GM19239 (cell line): ENCODE measurements at regions not wholly inside any gene's neighbourhood (a gene's known extent, or its start where the extent isn't known, plus 50 kb on each side); places are given as distances from the start of the nearest gene placed in this dataset.
"Not testable (repeated sequence)": the region's sequence is repeated elsewhere in the genome, so short reads cannot be mapped to it uniquely, and the experiment has no call there.

ENCODE experiments used
- DNase-seq: peaks from one replicate; pipeline ENCODE4 v3.0.0; 2011; ENCODE audit warnings: low spot score; ENCODE audit not compliant: insufficient read length
- FAIRE-seq: peaks from 2 replicates; lab custom pipeline; 2011; peaks lifted over from hg19 to GRCh38; lab: Jason Lieb, UNC

DNA sequence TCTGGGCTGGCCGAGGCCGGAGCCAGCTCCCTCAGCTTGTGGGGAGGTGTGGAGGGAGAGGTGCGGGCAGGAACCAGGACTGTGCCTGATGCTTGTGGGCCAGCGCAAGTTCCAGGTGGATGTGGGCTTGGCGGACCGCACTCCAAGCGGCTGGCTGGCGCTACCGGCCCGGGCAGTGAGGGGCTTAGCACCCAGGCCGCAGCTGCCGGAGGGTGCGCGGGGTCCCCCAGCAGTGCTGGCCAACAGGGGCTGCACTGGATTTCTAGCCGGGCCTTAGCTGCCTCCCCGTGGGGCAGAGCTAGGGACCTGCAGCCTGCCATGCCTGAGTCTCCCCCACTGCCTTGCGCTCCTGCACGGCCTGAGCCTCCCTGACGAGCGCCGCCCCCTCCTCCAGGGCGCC lies 242.8 kb downstream of the CCSER2 start:
- FAIRE-seq = no peak

DNA sequence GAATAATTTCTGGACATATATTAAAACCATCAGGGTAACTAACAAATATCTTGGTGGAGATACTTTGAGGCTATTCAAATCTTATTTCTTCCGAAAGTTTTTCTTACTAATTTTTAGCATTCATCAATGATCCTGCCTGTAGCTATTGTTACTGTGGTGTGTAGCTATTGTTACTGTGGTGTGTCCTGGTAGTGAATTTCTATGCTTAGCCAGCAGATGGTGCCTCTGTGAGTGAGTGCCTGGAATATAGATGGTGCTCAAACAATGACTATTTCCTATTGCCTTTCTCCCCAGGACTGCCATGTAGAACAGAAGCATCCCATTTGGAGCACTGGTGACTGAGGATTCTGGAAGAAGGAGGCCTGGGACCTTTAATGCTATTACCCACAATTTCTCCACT lies 245.7 kb downstream of the CCSER2 start:
- no peak for FAIRE-seq
- DNase-seq = no peak

More for the DNA sequence above, 242.8 kb downstream of the CCSER2 start:
- no peak for DNase-seq

DNA sequence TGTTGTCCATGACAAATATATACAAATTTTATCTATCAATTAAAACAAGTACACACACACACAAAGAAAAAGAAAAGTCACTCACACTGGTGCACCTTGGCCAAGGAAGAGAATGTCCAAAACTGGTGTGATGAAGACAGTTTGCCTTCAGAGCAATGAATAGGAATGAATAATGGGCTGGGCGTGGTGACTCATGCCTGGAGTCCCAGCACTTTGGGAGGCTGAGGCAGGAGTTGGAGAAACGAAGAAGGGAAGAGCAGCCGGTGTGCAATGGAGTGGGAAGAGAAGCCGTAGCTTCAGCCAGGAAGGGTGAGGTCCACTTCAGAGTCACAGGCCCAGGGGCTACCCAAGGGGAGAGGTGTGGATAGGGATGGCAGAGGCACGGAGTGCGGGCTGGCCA lies 253.6 kb downstream of the CCSER2 start:
- DNase-seq = no peak
- FAIRE-seq = no peak

- DNase-seq (no peak), FAIRE-seq (no peak)
Measured at GRCh38 chr10:84583501-84583900, 255.1 kb downstream of the CCSER2 start.

DNA sequence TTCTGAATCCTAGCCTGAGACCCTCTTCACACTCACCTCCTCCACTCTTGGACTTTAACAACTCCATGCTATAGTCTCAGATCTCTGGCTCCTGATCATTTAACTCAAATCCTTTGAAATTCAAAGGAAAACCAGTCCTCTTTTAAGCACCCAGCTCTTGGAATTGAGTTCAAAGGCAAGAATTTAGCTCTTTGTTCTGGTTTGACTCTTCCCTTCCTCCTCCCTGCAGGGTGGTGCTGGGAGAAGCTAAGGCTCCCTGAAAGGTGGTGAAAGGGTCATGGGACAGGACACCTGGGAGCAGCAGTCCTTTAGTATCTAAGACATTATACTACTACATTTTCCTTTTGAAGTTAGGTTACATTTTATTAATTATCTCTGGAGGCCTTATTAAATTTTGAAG lies 259.4 kb downstream of the CCSER2 start:
- DNase-seq (no peak), FAIRE-seq (no peak)

DNA sequence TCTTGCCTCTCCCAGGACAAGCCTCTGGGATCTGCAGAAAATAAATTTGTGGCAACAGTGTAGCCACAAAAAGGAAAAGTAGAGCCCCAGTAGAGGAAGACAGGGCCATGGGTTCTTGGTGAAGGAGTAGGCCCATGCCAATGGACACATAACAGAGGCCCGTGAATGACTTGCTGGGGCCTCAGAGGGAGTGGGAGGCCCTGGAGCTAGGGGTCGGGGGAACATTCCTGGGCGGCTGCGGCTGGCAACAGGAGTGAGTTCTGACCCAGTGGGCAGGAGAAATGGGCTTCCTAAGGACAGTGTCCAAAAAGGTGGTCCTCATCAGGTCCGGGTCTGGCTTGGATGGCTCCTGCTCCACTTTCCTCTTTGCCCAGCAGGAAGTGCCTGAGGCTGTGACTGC lies 260.0 kb downstream of the CCSER2 start:
- DNase-seq (no peak), FAIRE-seq (no peak)

DNA sequence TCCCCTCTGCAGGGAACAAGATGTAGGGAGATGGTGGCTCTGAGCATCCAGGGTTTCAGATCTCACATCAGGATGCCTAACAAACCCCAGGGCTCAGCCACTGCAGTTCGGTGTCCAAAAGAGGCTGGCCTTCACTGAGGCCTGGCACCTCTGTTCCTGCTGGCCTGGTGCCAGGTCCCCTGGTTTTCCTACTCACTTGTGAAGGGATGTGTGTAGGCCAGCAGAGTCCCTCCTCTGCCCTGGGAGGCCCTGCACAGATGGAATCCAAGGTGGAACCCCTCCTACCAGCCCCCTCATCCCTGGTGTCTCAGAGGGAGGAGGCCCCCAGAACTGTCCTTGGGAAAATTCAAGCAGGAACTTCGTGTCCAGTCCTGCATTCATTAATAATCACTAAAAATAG lies 260.6 kb downstream of the CCSER2 start:
- FAIRE-seq (no peak), DNase-seq (no peak)

- no peak for FAIRE-seq
- no peak for DNase-seq
Measured at GRCh38 chr10:84589526-84590205, 261.3 kb downstream of the CCSER2 start.

GRCh38 chr10:84590327-84591193 lies 262.2 kb downstream of the CCSER2 start:
- FAIRE-seq = no peak
- DNase-seq = no peak

GRCh38 chr10:84593506-84593905 lies 265.1 kb downstream of the CCSER2 start:
- DNase-seq (no peak), FAIRE-seq (no peak)

DNA sequence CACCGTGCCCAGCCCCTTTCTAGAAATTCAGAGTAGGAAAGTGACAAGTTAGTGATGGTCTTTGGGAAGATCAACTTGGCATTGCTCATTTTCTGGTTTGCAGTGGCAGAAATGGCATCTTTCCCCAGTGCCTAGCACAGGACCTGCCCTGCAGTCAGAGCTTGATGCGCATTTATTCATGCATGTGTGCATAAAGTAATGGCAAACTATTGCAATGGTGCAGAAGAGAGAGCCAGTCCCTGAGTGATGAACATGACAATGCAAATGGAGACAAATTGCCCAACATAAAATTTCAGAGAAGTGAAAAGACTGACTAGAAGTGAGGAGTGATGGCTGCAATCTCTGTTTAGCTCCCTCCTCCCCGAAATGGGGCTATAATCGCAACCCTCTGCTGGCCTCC lies 268.2 kb downstream of the CCSER2 start:
- DNase-seq (no peak), FAIRE-seq (no peak)

DNA sequence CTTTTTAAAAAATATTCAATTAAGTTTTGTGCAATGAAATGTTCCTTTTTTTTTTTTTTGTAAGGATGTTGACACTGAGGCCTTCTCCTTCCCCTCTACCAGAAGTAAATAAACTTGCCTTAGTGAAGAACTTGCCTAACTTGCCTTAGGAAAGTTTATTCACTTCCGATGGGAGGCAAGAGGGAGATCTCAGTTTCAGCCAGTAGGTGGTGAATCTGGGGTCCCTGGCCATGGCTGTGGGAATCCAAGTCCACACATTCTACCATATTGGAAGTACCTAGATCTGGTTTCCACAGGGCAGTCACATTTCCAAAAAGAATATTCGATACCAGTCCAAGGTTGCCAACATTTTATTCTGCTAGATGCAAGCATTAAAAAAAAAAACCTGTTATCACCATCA lies 270.9 kb downstream of the CCSER2 start:
- FAIRE-seq = no peak

GRCh38 chr10:84600947-84601346 lies 272.6 kb downstream of the CCSER2 start:
- DNase-seq (no peak), FAIRE-seq (no peak)

More for the DNA sequence above, 270.9 kb downstream of the CCSER2 start:
- no peak for DNase-seq

DNA sequence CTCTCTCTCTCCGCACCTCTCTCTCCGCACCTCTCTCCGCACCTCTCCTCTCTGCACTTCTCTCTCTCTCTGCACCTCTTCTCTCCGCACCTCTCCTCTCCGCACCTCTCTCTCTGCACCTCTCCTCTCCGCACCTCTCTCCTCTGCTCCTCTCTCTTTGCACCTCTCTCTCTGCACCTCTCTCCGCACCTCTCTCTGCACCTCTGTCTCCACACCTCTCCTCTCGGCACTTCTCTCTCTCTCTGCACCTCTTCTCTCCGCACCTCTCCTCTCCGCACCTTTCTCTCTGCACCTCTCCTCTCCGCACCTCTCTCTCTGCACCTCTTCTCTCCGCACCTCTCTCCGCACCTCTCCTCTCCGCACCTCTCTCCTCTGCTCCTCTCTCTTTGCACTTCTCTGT lies 274.2 kb downstream of the CCSER2 start:
- not testable (repeated sequence) for FAIRE-seq, DNase-seq

DNA sequence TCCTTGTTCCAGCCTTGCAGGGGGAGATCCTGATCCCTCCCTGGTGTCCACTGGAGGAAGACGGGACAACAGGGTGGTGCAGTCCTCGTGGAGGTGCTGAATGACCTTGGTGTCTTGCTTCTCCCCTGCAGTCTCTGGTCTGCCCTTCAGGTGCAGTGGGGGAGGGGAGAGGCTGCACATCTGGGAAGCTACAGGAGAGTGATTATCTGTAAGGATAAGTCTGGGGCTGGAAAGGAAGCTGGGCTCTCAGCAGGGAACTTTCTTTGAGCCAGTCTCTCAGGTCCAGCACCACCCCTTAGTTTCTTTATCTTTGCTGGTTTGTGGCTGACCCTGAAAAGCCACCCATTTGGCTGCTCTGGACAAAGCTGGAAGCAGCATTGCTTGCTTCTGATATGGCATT lies 275.6 kb downstream of the CCSER2 start:
- FAIRE-seq = no peak

GRCh38 chr10:84605802-84606201 lies 277.4 kb downstream of the CCSER2 start:
- no peak for DNase-seq
- no peak for FAIRE-seq

More for the DNA sequence above, 275.6 kb downstream of the CCSER2 start:
- no peak for DNase-seq

DNA sequence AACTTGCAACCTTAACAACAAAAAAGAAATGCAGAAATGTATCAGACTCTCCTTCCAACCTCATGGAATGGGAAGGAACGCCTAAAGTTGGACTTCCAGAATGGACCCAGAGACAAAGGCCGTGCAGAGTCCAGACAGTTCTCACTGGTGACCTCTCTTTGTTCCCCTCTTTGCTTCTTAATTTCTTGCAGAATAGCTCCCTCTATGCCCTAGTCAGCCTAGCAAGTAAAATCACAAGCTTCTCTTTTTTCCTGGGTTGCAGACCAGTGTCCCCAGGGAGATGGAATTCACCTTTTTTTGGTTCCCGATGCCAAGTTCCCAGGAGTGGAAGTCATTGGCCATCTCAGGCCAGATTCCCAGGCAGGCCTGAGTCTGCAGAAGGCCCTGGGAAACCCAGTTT lies 278.0 kb downstream of the CCSER2 start:
- no peak for FAIRE-seq
- no peak for DNase-seq

GRCh38 chr10:84607044-84607443 lies 278.7 kb downstream of the CCSER2 start:
- DNase-seq (no peak), FAIRE-seq (no peak)

DNA sequence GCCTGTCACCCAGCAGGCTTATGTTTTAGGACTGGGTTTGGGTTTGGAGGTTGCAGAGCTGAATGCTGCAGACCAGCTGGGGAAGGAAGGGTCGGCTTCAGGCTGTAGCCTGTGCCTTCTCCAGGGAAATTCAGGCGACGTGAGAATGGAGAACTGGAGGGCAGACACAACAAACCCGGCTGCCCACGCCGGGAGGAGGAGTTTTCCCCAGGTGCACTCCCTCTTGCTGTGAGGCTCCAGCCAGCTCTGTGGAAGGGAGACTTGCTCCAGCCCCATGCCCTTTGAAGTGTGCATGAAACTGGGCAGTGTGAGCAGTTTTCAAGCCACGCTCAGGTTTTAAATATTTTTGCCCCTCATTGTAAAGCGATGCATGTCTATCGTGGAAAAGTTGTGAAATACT lies 279.1 kb downstream of the CCSER2 start:
- DNase-seq = no peak

DNA sequence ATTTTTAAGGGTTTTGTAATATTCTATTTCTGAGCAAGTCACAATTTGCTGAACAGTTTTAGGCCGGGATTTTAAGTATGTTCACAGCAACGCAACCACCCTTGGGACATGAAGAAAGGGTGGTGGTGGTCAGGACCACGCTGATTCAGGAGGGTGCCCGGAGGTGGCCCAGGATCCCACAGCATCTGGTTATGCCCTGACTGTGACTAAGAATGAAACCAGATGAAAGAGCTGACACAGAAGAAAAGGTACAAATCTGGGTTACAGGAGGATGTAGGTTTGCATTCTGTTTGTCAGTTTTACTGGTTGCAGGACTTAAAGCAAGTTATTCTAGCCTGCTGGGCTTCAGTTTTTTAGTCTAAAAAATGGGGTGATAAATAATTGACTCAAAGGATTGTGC lies 279.7 kb downstream of the CCSER2 start:
- DNase-seq (no peak), FAIRE-seq (no peak)

More for the DNA sequence above, 279.1 kb downstream of the CCSER2 start:
- FAIRE-seq = no peak

DNA sequence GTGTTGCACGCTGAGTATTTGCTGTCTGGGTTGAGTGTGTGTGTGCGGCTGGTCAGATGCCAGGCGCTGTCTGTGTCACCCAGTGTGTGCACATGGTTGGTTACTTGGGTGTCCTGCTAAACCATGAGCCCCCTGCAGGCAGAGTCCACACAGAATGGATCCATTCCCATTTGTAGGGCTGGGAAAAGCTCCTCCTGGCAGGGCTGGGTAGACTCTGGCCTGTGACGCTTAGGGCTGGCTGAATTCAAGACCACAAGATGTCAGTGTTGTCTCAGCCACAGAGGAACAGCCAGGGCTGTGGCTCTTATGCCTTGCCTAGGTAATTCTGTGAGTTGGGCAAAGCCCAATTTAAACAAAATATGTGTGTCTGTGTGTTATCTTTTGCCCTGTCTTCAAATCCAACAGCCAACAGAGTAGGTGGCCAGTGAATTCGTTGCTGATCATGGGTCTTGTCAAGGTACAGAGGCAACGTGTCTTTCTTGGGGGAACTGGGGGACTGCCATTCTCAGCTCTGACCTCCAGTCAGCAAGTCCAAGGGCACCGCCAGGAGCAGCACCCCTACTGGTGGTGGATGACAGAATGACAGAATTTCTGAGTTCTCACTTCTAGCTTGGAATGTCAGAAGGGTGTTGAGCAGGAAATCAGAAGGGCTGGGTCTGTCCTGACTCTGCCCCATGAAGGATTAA lies 285.1 kb downstream of the CCSER2 start:
- DNase-seq (no peak), FAIRE-seq (no peak)
